ENCODE measurements at regions not wholly inside any gene's neighbourhood (a gene's known extent, or its start where the extent isn't known, plus 50 kb on each side); places are given as distances from the start of the nearest gene placed in this dataset.

DNA sequence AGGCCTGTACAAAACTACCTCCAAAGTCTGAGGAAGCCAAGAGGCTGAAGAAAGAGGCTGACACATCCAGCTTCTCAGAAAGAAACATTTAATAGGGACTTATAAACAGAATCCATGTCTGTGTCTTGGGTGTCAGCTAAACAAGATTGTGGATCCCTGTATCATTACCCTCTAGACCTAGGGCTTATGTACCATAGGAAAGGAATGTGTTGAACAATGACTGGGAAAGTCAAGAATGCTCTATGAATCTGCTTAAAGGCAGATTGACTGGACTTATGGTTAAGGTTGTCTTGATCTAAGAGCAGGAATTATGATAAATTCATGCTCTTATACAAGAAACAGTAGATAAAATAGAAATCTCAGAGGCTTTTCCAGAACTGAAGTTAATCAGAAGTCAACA, 335.7 kb upstream of the RPS23 start:
- TF ChIP-seq POLR2AphosphoS5 (IDR thresholded peaks at IDR 0.05) (no peak), CTCF (IDR thresholded peaks at IDR 0.05 in 8 of 11, conservative IDR thresholded peaks at IDR 0.05 in 3 of 11) (no peak), POLR2A (IDR thresholded peaks at IDR 0.05) (no peak)
